ENCODE measurements at regions not wholly inside any gene's neighbourhood (a gene's known extent, or its start where the extent isn't known, plus 50 kb on each side); places are given as distances from the start of the nearest gene placed in this dataset.

GRCh38 chr2:239690651-239691631 lies 290.1 kb upstream of the HDAC4 start (continued):
- TF ChIP-seq NFYB (IDR thresholded peaks at IDR 0.05; ENCODE audit: insufficient read depth, low read depth, low read length) (no peak), NBN (IDR thresholded peaks at IDR 0.05) (no peak), SIN3A (IDR thresholded peaks at IDR 0.05; ENCODE audit: low read depth, low read length) (no peak)

DNA sequence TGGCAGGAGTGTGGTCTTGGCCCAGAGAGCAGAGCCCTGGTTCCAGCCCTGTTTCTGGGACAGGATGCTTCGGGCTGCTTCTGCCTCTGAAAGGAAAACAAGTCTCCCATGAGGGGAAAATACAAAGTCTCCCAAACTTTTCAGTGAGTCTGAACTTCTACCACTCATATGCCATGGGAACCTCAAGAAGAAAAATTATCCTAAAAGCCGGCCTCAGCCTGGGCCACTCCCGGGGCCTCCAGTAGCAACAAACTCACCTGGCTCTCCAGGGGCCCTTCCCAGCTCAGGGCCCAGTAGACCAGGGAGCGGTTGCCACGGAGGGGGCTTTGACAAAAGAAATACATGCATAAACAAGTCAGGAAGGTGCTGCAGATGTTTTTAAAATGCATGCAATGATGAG lies 289.2 kb upstream of the HDAC4 start:
- CTCF ChIA-PET: no interaction called here
- Histone ChIP-seq H4K20me1 (ENCODE audit: control insufficient read depth, insufficient read depth) (no peaks in the 10 kb centered on the region), H3K4me2 (ENCODE audit: control insufficient read depth, insufficient read depth) (no peak overlapping the region), H3K36me3 (ENCODE audit: control insufficient read depth in 2 of 2, insufficient read depth in 2 of 2, low read length in 1 of 2) (no peaks in the 10 kb centered on the region), H3K4me3 (no peak overlapping the region), H3K4me1 (ENCODE audit: control insufficient read depth, insufficient read depth, low read length) (no peaks in the 10 kb centered on the region), H2AFZ (ENCODE audit: control insufficient read depth, low read depth, low read length) (no peak overlapping the region), H3K9me3 (replicated peaks; ENCODE audit: control insufficient read depth, insufficient read depth, low read length) (no peaks in the 10 kb centered on the region), H3K27ac (ENCODE audit: control insufficient read depth, insufficient read depth) (no peak overlapping the region), H3K79me2 (ENCODE audit: control insufficient read depth, insufficient read depth, low read length) (no peaks in the 10 kb centered on the region), H3K27me3 (replicated peaks in 1 of 2; ENCODE audit: control insufficient read depth in 2 of 2, insufficient read depth in 2 of 2, low read length in 1 of 2) (no peaks in the 10 kb centered on the region; a peak in 2 of 4 replicates), H3K9ac (ENCODE audit: control insufficient read depth, insufficient read depth, low read length) (no peak overlapping the region)
- RAD21 ChIA-PET (ENCODE audit: unreplicated experiment): no interaction called here
- WGBS (ENCODE audit: insufficient coverage, insufficient replicate concordance, low lambda C conversion rate, missing lambda C conversion rate): 38% methylated on average over 5 of the region's 5 CpGs
- intact Hi-C loops (cut with micrococcal nuclease; ENCODE audit: unreplicated experiment) (no loop called here), in situ Hi-C loops (cut with MboI) (no loop called here)
- no peak for TF ChIP-seq SUPT20H (IDR thresholded peaks at IDR 0.05; ENCODE audit: borderline replicate concordance, control insufficient read depth, low read depth, low read length)
- no peak for TF ChIP-seq CHD2 (IDR thresholded peaks at IDR 0.05; ENCODE audit: borderline replicate concordance, low read depth, low read length)
- TF ChIP-seq, protein P1, sequence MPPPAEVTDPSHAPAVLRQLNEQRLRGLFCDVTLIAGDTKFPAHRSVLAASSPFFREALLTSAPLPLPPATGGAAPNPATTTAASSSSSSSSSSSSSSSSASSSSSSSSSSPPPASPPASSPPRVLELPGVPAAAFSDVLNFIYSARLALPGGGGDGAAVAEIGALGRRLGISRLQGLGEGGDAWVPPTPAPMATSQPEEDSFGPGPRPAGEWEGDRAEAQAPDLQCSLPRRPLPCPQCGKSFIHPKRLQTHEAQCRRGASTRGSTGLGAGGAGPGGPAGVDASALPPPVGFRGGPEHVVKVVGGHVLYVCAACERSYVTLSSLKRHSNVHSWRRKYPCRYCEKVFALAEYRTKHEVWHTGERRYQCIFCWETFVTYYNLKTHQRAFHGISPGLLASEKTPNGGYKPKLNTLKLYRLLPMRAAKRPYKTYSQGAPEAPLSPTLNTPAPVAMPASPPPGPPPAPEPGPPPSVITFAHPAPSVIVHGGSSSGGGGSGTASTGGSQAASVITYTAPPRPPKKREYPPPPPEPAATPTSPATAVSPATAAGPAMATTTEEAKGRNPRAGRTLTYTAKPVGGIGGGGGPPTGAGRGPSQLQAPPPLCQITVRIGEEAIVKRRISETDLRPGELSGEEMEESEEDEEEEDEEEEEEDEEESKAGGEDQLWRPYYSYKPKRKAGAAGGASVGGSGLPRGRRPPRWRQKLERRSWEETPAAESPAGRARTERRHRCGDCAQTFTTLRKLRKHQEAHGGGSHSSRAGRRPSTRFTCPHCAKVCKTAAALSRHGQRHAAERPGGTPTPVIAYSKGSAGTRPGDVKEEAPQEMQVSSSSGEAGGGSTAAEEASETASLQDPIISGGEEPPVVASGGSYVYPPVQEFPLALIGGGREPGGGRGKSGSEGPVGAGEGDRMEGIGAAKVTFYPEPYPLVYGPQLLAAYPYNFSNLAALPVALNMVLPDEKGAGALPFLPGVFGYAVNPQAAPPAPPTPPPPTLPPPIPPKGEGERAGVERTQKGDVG (CRISPR knock-in tag; IDR thresholded peaks at IDR 0.05): no peak
- TF ChIP-seq ZNF24 (IDR thresholded peaks at IDR 0.05): no peak
- no peak for TF ChIP-seq RUNX3 (IDR thresholded peaks at IDR 0.05; ENCODE audit: low read length)
- TF ChIP-seq, protein P2, sequence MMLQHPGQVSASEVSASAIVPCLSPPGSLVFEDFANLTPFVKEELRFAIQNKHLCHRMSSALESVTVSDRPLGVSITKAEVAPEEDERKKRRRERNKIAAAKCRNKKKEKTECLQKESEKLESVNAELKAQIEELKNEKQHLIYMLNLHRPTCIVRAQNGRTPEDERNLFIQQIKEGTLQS (IDR thresholded peaks at IDR 0.05; ENCODE audit: borderline replicate concordance, extremely low read depth, low read depth, low read length): no peak
- no peak for TF ChIP-seq MXI1 (IDR thresholded peaks at IDR 0.05; ENCODE audit: low read depth, low read length)
- no peak for TF ChIP-seq MAX (IDR thresholded peaks at IDR 0.05; ENCODE audit: low read depth, low read length)
- POLR2A ChIA-PET: no interaction called here
- FAIRE-seq (no peak), DNase-seq (ENCODE audit: low read depth, low spot score) (no peak), ATAC-seq (no peak)
- no TSS peak for BruUV-seq (replicated peaks)
- SMC1A ChIA-PET (ENCODE audit: uncharacterized antibody, unreplicated experiment): no interaction called here

All from GM12878 (cell line).